Hindlimb muscle (tissue), 1 donor: ENCODE measurements at regions not wholly inside any gene's neighbourhood (a gene's known extent, or its start where the extent isn't known, plus 50 kb on each side); places are given as distances from the start of the nearest gene placed in this dataset.

Experiments used
- DNase-seq: peaks from one replicate; pipeline ENCODE4 v3.0.0-alpha.2; 2013

DNA sequence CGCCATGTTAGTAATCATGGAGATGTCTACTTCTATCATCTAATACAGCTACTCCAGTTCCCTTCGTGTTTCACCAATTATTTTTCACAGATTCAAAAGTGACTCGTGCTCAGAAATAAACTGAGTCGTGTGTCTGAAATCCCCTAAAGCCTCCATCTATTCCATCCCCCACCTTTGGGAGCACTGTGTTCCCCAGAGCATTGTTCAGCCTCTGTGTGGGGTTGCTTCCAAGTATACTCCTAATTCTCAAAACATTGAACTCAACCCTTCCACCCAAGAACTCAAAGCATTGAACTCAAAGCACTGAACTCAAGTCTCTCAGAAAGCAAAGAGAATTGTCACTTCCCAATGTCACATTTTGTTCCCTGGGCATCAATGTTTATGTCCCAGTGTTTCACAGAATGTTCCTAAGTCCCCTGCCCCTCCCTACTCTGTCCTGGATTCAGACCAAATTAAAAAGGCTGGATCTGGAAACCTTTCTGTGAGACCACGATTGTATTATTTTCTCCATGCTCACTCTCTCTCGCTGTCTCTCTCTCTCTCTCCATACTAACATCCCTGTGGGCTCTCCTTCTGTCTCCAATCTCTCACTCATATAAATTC is 138.5 kb upstream of the QRFPR start:
- no peak for DNase-seq

- DNase-seq = no peak
Measured at GRCh38 chr4:121517241-121517640, 136.4 kb upstream of the QRFPR start.

- DNase-seq = no peak
Measured at GRCh38 chr4:121514443-121514842, 133.6 kb upstream of the QRFPR start.

DNA sequence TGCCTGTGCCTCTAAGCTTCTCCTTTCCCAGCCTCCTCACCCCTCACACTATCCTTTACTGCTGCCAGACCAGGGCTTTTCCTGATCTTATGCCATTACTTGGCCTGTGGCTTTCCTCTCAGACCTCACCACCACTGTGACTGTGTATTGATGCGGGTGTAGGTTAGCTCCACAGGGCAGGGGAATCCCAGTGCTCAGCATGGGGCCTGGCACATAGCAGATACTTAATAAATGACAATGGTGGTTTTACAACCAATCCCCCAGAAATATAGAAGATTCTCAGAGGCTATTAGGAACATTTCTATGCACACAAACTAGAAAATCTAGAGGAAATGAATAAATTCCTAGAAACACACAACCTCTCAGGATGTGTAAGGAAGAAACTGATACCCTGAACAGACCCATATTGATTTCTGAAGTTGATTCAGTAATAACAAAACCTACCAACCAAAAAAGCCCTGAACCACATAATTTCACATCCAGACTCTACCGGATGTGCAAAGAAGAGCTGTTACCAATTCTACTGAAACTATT is 129.6 kb upstream of the QRFPR start:
- DNase-seq = no peak

GRCh38 chr4:121485190-121485804 is 104.5 kb upstream of the QRFPR start:
- DNase-seq = no peak

- DNase-seq = no peak
Measured at GRCh38 chr4:121484633-121485032, 103.8 kb upstream of the QRFPR start.

DNA sequence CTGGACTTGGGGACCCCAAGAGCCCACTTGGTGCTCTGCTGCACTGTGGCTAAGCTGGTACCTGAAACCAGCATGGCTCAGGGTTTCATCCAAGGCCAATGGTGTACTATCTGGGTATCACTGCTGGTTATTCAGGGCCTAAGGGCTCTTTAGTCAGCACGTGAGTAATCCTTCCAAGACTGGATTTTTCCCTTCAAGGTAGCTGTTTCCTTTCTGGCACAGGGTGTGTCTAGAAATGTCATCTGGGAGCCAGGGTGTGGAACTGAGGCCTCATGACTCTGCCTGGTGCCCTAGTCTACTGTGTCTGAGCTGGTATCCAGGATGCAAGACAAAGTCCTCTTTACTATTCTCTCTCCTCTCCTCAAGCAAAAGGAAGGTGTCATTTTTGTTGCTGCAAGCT is 99.0 kb upstream of the QRFPR start:
- DNase-seq = no peak

GRCh38 chr4:121477480-121477879 is 96.7 kb upstream of the QRFPR start:
- DNase-seq = no peak

GRCh38 chr4:121477079-121477478 is 96.3 kb upstream of the QRFPR start:
- DNase-seq = no peak

- no peak for DNase-seq
Measured at GRCh38 chr4:121472937-121473721, 92.3 kb upstream of the QRFPR start.

DNA sequence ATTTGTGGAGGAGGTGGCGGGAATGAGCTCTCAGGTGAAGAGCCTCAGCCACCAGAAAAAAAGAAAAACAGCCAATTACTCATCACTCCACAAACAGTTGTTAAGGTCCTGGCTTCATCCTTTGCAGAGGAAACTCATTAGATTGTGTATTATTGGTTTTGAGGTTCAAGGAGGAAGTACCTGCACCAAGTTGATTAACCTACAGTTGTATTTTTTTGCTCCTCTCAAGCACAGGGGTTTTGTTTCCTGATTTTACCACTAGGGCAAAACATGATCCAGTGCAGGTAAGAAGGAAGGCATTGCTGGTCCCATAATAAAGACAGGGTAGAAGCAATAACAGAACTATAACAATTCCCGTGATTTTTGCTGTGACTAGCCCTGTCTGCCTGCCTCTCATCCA is 84.0 kb upstream of the QRFPR start:
- no peak for DNase-seq

DNA sequence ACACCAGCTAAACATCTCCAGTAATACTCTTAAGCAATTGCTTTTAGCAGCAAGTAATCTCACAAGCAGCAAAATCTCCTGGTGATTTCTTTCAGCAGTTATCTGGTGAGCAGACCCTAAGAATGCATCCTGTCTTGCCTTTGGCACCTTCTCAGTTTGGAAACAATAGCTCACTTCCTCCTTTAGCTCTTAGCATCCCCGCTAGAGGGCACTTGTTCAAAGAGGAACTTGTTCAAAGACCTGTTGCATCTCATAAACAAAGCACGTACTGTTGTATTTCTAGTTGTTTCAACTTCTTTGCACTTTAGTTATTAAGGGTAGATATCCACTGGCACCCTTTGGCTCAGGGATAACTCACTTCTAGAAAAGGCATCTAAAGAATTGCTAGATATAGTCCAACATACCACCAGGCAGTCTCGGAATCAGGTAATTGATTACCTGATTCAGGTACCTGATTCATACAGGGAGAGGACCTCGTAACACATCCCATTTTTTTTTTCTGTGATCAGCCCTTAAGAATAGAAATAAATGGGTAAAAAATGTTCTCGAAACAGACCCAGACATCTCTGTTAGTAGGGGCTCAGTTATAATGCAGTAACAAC is 81.9 kb upstream of the QRFPR start:
- DNase-seq = peak; percentile 23

- DNase-seq = no peak
Measured at GRCh38 chr4:121459026-121459425, 78.2 kb upstream of the QRFPR start.

DNA sequence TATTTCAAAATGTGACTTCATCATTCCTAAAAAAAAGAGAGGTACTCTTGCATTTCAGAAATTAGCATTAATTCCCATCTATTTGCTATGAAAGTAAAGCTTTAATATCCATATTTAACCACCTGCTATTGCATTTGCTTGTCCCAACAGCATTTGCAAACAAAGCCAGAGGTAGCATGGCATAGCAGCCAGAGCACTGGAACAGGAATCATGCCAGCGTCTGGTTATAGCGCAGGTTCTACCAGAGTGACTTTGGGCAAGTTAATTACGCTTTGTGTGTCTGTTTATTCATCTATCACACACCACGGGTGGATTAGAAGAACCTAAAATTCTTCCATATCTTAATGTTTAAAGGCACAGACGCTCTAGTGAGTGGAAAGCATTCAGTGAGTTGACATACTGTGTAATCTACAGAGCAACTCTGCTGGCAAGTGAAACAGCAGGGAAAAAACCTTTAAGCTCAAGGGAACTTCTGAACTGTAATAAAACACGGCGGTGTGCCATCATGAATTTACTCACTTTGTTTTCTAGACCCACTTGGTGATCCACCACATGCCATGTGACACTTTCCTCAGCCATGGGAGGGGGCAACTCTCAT is 76.6 kb upstream of the QRFPR start:
- DNase-seq = no peak

GRCh38 chr4:121455285-121455684 is 74.5 kb upstream of the QRFPR start:
- DNase-seq = no peak

DNA sequence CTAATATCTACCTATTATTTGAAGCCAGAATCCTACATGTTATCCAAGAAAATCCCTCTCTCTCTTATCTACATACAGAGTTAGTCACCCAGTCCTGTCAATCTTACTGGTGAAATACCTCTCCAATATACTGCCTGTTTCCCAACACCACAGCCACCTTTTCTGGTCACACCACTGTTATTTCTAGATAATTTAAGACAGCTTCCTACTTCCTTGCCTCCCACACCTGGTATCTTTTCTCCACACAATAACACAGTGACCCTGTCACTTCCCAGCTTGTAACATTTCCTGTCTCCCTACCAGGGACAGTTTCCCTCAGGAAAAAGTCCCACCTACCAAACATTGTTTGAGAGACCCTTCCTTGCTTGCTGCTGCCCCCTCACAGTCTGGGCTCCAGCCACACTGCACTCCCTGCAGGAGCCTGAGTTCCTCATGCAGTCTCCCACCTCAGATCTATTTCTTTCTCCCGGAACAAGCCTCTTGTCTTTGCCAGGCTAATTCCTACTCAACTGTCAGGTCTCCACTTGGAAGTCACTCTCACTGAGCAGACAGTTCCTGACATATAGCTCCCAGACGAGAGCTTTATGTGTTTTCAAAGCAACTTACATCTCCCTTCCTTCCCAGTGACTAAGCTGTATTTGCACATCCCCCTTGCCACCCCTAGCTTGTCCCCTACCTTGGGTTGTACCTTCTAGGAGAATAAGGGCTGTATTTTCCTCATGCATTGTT is 73.6 kb upstream of the QRFPR start:
- DNase-seq = no peak

DNA sequence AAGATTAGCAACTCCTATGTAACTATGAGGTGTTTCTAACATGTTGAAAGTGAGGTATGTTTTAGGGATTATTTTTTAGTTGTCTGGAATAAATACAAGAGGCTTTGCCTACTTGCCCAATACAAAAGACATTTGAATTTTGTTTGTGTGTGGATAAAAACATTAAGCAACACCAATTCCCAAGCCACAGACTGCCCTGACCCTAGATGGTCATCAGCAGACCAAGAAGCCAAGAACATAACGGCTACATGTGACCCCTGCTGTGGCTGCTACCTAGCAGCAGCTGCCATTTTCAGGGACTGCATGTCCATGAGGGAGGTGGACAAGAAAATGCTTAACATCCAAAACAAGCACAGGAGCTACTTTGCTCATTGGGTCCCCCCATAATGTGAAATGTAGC is 70.5 kb upstream of the QRFPR start:
- no peak for DNase-seq

- no peak for DNase-seq
Measured at GRCh38 chr4:121449416-121449815, 68.6 kb upstream of the QRFPR start.

- DNase-seq = no peak
Measured at GRCh38 chr4:121448231-121448630, 67.4 kb upstream of the QRFPR start.

DNA sequence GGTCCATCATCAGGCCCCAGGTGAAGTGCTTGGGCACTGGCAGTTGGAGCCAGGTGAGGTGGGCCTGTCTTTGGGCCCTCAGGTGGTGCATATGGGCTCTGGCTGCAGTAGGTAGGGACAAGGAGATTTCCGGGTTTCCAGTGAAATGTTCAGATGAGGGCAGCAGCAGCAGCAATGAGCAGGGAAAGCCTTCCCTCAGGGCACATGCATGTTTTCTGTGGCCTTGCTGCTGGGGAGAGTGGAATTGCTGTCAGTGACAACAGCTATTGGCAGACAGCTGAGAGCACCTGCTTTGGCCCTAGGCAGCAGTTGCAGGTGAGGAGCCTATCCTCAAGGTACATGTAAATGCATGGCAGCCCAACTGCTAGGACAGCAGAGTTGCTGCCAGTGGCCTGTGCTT is 58.9 kb upstream of the QRFPR start:
- no peak for DNase-seq
